ENCODE measurements at regions not wholly inside any gene's neighbourhood (a gene's known extent, or its start where the extent isn't known, plus 50 kb on each side); places are given as distances from the start of the nearest gene placed in this dataset.

DNA sequence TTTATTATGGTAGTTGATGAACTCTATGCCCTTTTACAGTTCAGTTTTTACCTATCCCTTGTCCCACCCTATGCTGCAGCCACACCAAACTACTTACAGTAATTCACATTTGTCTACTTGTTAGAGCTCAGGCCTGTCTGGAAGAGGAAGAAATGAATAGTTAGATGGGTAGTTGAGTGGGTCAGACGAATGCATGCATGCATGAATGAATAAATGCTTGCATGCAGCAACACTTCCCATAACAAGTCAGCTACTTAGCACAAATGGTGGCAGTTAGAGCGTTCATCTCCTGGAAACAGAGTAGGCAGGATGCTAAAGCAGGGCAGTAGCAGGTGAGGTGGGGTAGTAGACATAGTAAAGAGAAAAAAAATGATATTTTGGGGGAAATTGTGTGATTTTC is 322.3 kb downstream of the NDFIP2 start:
- DNase-seq = no peak

DNA sequence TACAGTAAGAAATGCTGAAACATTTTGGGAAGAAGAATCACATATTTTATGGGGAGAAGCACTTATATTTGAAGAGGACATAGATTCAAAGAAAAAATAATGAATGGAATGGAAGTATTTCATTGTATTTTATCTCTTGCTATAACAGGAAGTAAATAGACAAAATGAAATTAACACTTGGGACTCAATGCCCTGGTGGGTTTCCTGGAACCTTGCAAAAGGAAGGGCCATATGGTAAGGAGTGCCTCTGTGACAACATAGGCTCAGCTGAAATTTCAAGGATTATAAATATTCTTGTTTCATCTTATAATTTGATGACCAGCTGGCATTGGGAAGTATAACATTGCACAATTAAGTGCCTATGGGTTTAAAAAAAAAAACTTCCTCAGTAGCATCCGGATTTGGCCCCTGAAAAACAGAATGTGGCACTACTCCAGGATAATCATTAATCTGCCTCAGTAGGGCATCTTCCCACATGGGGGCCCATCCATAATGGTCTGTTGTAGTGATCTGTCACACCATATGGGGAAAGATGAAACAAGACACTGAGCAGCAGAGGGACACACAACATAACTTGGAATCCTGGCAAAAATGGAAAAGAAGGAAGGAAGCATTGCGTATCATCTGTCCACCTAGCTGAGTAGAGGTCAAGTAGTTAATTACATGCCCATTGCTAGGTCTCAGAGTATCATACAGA is 321.6 kb downstream of the NDFIP2 start:
- DNase-seq = no peak

DNA sequence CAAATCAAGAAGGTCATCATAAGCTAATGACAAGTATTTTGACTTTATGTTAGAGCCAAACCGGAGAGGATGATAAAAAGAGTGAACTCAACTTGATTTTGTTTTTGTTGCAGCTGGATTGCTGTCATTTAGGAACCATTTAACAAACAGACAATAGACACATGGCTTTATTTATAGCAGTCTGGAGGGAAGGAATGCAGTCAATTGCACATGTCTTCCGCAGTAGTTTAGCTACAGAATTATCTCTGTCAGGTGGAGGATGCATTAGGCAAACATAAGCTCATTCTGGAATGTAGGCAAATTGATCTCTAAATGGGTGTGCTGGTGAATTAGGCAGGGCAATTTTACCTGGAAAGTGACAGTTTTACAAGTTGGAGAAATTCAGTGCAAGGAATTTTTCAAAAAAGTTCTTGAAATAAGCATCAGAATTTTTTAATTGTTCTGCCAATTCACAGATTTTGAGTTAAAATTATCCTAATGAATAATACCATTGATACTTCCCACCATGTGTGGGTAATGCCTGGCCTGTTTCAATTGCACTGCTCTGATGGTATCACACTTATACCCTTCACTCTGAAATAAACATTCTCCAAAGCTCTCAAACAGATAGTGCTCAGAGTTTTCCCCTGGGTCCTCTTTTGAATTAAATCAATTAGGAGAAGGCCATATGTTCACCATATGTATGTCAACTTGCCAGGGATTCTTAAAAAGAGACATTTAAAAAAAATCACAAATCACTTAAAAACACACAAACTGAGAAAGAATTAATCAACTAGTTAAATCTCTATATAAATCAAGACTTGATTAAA is 318.3 kb downstream of the NDFIP2 start:
- no peak for DNase-seq

- DNase-seq = no peak
Measured at GRCh38 chr13:79796136-79796535, 315.2 kb downstream of the NDFIP2 start.

- no peak for DNase-seq
Measured at GRCh38 chr13:79794931-79795330, 314.0 kb downstream of the NDFIP2 start.

GRCh38 chr13:79792716-79793115 is 311.8 kb downstream of the NDFIP2 start:
- no peak for DNase-seq

DNA sequence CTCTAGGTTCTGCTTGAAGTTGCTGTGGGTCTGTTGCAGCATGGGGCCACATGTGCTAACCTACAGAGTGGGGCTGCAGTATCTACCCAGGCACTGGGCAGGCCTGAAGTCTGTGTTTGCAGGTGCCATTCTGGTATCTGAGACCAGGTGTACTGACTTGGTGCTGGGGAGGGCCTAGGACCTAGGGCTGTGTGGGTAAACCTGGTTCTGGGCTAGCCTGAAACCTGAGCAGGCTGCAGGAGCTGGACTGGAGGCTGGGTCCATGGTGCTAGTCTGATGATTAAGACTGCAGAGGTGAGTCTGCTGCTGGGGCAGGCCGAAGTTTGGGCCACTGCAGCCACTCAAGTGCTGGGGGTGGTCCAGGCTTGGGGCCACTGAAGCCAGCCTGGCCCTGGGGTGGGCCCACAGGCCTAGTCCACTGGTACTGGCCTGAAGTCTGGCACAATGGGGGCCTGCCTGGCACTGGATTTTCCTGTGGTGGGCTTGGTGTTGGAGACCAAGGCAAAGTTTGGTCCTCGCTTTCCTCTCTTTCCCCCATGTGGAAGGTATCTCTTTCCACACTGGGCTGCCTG is 310.6 kb downstream of the NDFIP2 start:
- DNase-seq = no peak

GRCh38 chr13:79786176-79786575 is 305.2 kb downstream of the NDFIP2 start:
- no peak for DNase-seq

- no peak for DNase-seq
Measured at GRCh38 chr13:79782541-79783205, 301.7 kb downstream of the NDFIP2 start.

DNA sequence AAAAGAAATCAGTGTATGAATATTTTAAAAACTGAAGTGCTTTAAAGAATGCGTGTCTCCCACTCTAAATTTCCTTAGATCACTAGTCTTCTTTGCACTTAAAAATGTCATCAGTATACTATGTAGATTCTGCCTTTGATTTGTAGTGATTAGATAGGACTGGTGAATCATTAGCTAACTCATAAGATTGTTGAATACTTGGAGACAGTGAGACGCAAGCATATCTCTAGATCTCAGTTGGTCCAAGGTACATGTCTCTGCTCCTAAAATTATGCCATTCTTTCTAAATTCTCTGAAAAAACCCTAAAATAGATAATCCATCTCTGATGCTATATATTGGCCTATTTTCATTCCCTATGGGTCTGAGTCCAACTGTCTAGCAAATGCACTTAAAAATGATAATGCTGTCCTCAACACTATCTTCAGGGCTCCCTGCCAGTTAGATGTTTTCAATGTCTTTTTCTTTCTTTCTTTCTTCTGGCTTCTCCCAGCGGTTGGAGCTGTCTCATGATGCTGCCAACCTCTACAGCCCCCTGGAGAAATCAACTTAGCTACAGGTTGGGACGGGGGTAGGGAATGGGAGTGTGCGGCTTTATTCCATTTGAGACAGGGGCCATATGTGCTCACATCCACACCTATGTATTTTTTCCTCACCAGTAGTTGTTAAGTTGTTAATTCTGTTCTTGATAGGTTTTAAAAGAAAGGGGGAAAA is 301.0 kb downstream of the NDFIP2 start:
- DNase-seq = no peak

- no peak for DNase-seq
Measured at GRCh38 chr13:79780240-79780639, 299.3 kb downstream of the NDFIP2 start.

DNA sequence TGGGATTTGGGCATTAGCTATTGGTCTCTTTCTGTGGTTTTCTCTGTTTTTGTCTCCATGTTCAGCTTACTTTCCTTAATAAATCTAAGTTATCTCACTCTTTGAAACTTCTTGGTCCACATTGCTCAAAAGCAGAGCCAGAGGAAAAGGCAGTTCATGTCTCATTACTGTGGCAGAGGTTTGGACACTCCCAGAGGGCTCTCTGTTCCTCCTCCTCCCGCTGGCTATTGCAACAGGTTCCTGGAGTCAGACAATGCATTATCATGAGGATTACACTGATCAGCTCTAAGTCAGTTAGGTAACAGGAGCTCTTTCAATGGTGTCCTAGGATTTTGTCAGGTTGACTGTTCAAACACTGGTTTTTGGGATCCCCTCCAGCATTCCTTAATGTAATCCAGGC is 298.8 kb downstream of the NDFIP2 start:
- DNase-seq = no peak

- no peak for DNase-seq
Measured at GRCh38 chr13:79778741-79779460, 297.9 kb downstream of the NDFIP2 start.

GRCh38 chr13:79777504-79777903 is 296.5 kb downstream of the NDFIP2 start:
- DNase-seq = no peak

DNA sequence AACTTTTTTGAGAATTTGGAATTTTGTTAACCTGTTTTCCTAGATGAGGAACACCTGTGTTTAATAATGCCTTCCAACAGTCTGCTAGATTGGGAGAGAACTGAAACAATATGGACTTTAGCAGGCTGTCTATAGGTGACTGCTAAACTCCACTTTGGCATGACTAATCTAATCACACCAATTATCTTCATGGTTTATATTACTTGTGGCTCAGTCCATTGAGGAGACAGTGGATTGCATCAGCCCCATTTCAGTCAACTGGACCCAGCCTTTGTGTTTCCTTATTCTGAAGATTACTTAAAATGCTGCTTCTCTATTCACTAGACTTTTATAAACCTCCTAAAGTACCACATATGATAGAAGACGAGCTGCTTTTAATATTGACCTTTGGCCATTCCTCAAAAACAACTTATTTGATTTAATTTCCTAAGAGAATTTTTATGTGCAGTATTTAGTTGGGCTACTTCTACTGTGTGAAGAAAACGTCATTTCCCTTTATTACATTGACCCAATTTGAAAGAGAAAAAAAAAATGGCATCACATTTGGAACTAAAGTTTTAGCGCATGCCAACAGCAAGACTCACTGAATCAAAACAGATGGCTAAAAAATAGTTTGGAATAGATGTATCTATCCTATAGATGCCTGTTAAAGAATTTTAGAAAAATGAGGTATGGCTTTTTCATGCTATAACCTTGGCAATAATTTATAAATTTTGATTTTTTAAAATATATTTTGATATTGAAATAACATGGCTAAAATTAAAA is 295.8 kb downstream of the NDFIP2 start:
- no peak for DNase-seq

GRCh38 chr13:79775830-79776229 is 294.9 kb downstream of the NDFIP2 start:
- no peak for DNase-seq

DNA sequence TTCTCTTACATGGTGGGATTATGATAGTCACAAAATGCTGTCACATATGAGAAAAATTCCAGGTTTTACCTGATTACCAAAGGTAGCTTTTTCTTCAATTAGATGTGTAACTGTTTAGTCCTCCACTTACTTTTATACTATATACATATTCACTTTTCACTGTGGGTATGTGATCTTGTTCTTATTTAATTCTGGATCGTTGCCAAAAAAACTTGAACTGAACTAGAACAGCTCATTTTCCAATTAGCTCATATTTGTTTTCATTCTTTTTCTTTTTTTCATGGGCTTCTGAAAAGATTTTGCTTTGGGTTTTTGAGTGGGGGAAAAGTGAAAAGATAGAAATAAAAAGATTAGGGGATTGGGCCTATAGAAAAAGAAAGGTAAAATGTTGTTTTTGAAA is 291.9 kb downstream of the NDFIP2 start:
- DNase-seq = no peak

DNA sequence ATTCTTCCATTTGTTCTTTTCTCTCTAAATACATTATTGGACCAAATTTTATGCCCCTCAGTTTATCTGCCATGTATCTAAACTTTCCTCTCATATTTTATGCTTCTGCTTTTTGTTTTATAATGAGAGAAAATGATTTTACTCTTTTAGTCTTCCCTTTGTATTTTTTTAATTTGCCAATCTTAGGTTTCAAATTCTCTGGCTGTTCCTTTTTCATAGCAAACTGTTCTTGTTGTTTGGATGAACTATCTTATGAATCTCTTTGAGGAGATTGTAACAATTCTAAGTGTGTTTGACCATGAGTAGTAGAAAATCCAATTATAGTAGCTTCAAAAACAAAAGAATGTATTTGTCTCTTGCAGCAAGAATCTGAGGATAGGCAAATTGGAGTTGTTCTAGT is 290.5 kb downstream of the NDFIP2 start:
- no peak for DNase-seq

DNA sequence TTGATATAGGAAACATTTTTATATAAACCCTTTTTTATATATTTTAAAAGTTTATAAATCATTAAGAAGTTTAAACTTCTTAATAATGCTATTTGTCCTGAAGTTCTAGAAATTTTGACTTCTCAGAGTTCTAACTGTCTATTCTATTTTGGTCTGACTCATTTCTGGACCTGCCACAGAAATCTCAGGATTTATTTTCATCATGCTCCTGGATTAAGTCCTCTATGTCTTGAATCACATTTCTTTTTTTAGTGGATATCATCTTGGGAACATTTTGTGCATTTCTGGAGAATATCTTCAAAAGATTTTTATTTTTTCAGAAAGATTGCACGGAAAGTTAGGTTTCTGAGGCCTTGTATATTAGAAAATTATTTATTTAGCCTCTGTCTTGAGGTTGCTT is 289.1 kb downstream of the NDFIP2 start:
- no peak for DNase-seq

DNA sequence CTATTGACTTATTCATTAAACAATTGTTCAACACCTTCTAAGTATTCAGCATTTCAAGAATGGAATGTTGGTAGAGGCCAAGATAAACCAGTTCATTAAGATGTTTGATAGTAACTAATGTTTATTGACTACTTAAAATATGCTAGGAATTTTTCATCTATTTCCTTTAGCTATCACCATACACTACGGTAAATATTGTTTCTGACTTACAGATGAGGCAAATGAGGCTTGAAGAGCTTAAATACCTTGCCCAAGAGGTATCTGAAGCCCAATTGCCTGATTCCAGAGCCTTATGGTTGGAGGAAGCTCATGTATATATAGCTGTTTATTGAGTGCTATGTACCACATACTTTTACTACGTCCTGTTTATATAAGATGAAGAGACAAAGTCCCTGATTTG is 286.2 kb downstream of the NDFIP2 start:
- DNase-seq = no peak

DNA sequence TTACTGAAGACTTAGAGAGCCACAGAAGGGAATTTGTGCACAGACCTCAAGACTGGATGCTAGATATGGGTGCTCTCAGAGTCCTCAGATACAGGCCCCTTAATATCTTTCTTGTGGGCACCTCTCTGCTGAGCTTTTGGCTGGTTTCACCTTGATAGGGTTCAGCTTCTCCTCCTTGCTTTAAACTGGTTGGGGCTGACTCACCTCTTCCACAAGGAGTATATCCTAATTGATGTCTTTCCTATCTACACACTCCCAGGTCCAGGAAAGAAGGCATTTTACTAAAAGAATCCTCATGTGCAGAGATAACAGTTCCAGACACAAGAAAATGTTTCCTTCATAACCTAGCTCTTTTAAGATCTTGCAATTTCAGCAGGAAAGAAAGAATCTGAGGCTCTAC is 284.4 kb downstream of the NDFIP2 start:
- no peak for DNase-seq

Measured in CD4-positive, alpha-beta T cell treated with Interferon alpha-2 for 1 hour (primary cell).